Psoas muscle (tissue), 7 donors: ENCODE measurements at regions not wholly inside any gene's neighbourhood (a gene's known extent, or its start where the extent isn't known, plus 50 kb on each side); places are given as distances from the start of the nearest gene placed in this dataset.
A peak's percentile ranks its signal among the peaks of the same experiment; 100 is the strongest.

Source experiments
- ATAC-seq, 4 donors: fragments of 200-7000 bp; cut with Tn5 transposase; one replicate each; pipeline ENCODE4 v1.9.1; 2020; ENCODE audit warnings: moderate library complexity in 3 of 4, mild to moderate bottlenecking in 2 of 4
- DNase-seq, 2 donors: peaks; one replicate each; pipeline ENCODE4 v3.0.0-alpha.2; 2020
- H3K27ac ChIP-seq: fragments of 200-600 bp; one replicate; pipeline ENCODE4 v1.8.0; 2022
- H3K27me3 ChIP-seq, 3 donors: fragments of 200-600 bp in 1 of 3; one replicate each; pipeline versions ENCODE4 v1.6.1 to v1.8.0; 2013 to 2022; ENCODE audit warnings: low read length in 2 of 3, mild to moderate bottlenecking in 2 of 3, moderate library complexity in 1 of 3; ENCODE audit not compliant: insufficient read depth in 3 of 3
- H3K36me3 ChIP-seq, 2 donors: fragments of 200-600 bp in 1 of 2; one replicate each; pipeline versions ENCODE4 v1.6.1 to v1.8.0; 2013 to 2022; ENCODE audit warnings: low read depth in 1 of 2, mild to moderate bottlenecking in 1 of 2, moderate library complexity in 1 of 2; ENCODE audit not compliant: insufficient read depth in 1 of 2
- H3K4me1 ChIP-seq: fragments of 200-600 bp; one replicate; pipeline ENCODE4 v1.8.0; 2022
- H3K4me3 ChIP-seq: fragments of 200-600 bp; one replicate; pipeline ENCODE4 v1.8.0; 2022; ENCODE audit warnings: mild to moderate bottlenecking
- H3K9me3 ChIP-seq: fragments of 200-600 bp; one replicate; pipeline ENCODE4 v1.8.0; 2022
- WGBS, 3 donors: extraction: QIAGEN DNeasy Blood & Tissue Kit; methylation state at CpG; one replicate each; pipeline versions ENCODE4 v1.1.6 to v1.1.7; 2013; 5-methylcytosine and 5-hydroxymethylcytosine counted together
- intact Hi-C, 2 donors: fragments of 100-400 bp; cut with DNase I; formaldehyde crosslinking; loops; one replicate each; pipeline versions ENCODE4 v1.11.0 to v1.14.2; 2022
- TF ChIP-seq, protein P1 (sequence below): fragments of 200-600 bp; IDR thresholded peaks from one replicate; pipeline ENCODE4 v1.8.0; 2022; ENCODE audit warnings: antibody characterized with exemption
- donor health status: healthy with polysubstance abuse.
- donor health status: DM: no; HTN: no; CAD: no; lungs with moderate emphysema.
- donor health status: Bipolar disorder and iron deficiency.
- donor health status: healthy.
- donor health status: DM: yes; HTN: yes; CAD: no.
- donor health status: DM: no; HTN: no; CAD: no.
- donor health status: DM: yes; HTN: yes; CAD: no.

DNA sequence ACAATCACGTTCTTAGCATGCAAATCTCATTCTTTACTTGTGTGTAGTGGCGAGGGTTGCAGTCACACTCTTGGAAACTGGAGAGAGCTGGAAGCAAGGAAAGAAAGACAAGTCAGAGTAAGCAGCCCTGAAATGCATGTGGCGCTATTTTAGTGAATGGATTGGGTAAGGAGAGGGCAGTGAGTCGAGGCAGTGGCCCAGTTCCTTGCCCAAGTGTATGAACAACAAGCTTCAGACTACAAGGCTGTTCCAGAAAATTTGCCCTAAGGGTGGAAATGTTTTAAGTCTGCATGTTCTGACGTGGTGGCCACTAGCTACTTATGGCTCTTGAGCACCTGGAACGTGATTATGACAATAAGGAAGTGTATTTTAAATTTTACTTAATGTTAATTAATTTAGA, 59.4 kb upstream of the PTPN3 start:
- 72 to 77% (median 75%) methylated on average over 6 of the region's 6 CpGs for WGBS, 3 donors
- intact Hi-C loops, result no loop called here
- DNase-seq, result no peak
- H3K4me3 ChIP-seq, result no peak overlapping the region
- no peak overlapping the region for H3K27ac ChIP-seq
- no peaks in the 10 kb centered on the region for H3K9me3 ChIP-seq
- TF ChIP-seq, protein P1, sequence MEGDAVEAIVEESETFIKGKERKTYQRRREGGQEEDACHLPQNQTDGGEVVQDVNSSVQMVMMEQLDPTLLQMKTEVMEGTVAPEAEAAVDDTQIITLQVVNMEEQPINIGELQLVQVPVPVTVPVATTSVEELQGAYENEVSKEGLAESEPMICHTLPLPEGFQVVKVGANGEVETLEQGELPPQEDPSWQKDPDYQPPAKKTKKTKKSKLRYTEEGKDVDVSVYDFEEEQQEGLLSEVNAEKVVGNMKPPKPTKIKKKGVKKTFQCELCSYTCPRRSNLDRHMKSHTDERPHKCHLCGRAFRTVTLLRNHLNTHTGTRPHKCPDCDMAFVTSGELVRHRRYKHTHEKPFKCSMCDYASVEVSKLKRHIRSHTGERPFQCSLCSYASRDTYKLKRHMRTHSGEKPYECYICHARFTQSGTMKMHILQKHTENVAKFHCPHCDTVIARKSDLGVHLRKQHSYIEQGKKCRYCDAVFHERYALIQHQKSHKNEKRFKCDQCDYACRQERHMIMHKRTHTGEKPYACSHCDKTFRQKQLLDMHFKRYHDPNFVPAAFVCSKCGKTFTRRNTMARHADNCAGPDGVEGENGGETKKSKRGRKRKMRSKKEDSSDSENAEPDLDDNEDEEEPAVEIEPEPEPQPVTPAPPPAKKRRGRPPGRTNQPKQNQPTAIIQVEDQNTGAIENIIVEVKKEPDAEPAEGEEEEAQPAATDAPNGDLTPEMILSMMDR, result no peak
- no peaks in the 10 kb centered on the region for H3K27me3 ChIP-seq
- H3K4me1 ChIP-seq, result peaks cover 10% of the 10 kb centered on the region
- no peaks in the 10 kb centered on the region for H3K36me3 ChIP-seq
- ATAC-seq, result peak in 1 of 4 donors; percentile 49

DNA sequence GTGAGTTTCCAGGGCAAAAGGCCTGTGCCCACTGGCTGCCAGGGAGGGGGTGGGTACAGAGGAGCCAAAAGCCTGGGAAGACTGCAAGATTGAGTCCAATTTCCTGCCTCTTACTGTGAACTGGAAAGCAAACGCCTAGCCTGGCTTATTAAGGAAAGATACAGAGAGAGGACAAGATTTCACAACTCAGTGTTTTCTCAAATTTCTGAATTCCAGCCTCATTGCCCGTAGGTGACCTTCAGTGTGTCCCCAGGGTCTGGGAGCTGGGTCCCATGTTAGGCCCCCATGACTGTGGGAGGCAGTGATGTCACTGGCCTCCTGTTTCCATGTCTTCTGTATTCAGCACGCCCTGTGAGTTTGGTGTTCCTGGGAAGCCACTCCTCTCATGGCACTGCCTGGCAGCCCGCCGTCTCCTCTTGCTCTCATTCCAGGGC, 60.6 kb upstream of the PTPN3 start:
- Histone ChIP-seq H3K4me3 (no peak overlapping the region), H3K27ac (no peak overlapping the region), H3K36me3 (no peaks in the 10 kb centered on the region), H3K9me3 (no peaks in the 10 kb centered on the region), H3K4me1 (peaks cover 10% of the 10 kb centered on the region), H3K27me3 (no peaks in the 10 kb centered on the region)
- DNase-seq, result no peak
- intact Hi-C loops, result no loop called here
- TF ChIP-seq, protein P1, result no peak
- 56 to 78% (median 60%) methylated on average over 5 of the region's 5 CpGs for WGBS, 3 donors
- ATAC-seq, result no peak

DNA sequence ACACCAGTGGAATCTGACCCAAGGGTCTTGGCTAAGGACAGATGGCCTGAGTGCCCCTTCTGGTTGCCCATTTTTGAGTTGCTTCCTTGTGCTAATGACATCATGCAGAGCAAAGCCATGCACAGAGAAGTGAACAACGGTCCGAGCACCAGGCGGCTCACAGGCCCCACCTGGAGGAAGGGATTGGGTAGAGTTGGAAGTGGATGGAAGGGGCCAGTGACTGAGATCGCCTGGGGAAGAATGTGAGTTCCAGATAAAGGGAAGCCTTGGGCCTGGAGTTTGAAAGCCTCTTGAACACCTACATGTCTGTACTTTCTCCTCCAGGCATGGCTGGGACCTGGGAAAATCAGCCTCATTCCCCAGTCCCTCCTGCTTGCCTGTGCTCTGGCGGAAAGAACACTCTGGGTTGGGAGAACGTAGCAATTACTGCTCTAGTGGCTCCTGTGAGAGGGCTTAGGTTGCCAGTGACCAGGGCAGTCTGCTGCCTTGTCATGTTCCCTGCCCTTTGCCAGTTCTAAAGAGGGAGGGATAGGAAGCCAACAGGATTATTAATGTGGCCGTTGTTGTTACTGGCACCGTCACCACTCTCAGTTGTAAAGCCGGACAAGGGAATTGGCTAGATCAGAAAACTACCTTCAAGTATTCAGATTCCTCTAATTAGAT, 62.5 kb upstream of the PTPN3 start:
- no peaks in the 10 kb centered on the region for H3K27me3 ChIP-seq
- no peaks in the 10 kb centered on the region for H3K36me3 ChIP-seq
- TF ChIP-seq, protein P1, result peak; percentile 23
- H3K4me1 ChIP-seq, result peaks cover 10% of the 10 kb centered on the region
- 31 to 43% (median 37%) methylated on average over 9 of the region's 9 CpGs for WGBS, 3 donors
- DNase-seq, result peak; percentile 18 to 63
- ATAC-seq, result peak; percentile 89 to 97 (median 92)
- H3K4me3 ChIP-seq, result peak overlapping the region; percentile 21
- intact Hi-C loops, result no loop called here
- H3K27ac ChIP-seq, result peak overlapping the region; percentile 69
- no peaks in the 10 kb centered on the region for H3K9me3 ChIP-seq

DNA sequence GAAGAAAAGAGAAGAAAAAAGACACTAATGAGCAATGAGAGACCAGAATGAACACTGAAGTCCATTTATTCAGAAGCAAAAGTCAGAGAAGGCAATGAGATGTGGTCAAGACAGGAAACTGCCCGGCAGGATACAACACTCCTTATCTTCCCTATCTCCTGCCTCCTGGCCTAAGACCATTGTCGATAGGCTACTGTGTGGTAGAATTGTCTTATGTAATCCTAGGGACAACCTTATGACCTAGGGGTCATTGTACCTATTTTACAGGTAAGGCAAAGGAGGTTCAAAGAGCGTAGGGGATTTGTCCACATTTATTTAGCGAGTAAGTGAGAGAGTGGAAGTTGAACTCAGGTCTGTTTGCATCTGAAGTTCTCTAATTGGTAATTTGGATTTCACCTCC, 63.0 kb upstream of the PTPN3 start:
- TF ChIP-seq, protein P1, result no peak
- Histone ChIP-seq H3K9me3 (no peaks in the 10 kb centered on the region), H3K36me3 (no peaks in the 10 kb centered on the region), H3K27ac (peak overlapping the region; percentile 69), H3K4me1 (peaks cover 10% of the 10 kb centered on the region), H3K27me3 (no peaks in the 10 kb centered on the region), H3K4me3 (no peak overlapping the region)
- 70 to 81% (median 73%) methylated on average over 4 of the region's 4 CpGs for WGBS, 3 donors
- intact Hi-C loops, result no loop called here
- DNase-seq (no peak), ATAC-seq (peak; percentile 11 to 42 (median 22))

DNA sequence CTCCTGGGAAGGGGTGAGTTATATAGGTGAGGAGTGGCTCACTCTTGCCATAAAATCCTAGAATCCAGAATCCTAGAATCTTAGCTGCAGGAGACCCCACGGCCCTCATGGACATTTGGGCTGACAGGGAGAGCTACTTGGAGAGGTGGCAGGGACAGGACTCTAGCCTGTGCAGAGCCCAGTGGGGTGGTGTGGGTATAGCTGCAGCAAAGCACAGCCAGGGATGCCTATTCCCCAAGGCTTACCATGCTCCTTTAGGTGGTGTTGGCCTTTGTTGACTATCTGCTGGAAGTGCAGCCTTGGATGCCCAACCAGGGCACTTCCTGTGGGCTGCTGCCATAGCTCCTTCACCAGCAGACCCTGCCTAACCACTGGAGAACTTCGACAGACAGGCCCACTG, 70.0 kb upstream of the PTPN3 start:
- no peak overlapping the region for H3K4me3 ChIP-seq
- no peak for ATAC-seq
- DNase-seq, result no peak
- TF ChIP-seq, protein P1, result no peak
- H3K9me3 ChIP-seq, result no peaks in the 10 kb centered on the region
- no peaks in the 10 kb centered on the region for H3K4me1 ChIP-seq
- intact Hi-C loops, result no loop called here
- H3K27ac ChIP-seq, result no peak overlapping the region
- H3K27me3 ChIP-seq, result no peaks in the 10 kb centered on the region
- H3K36me3 ChIP-seq, result no peaks in the 10 kb centered on the region
- 80 to 91% (median 89%) methylated on average over 2 of the region's 2 CpGs for WGBS, 3 donors
